ENCODE measurements at regions not wholly inside any gene's neighbourhood (a gene's known extent, or its start where the extent isn't known, plus 50 kb on each side); places are given as distances from the start of the nearest gene placed in this dataset.

GRCh38 chr12:124505001-124505818, 62.2 kb downstream of the NCOR2 start:
- TF ChIP-seq CTCF (conservative IDR thresholded peaks at IDR 0.05) (no peak), ZFX (IDR thresholded peaks at IDR 0.05) (no peak)

Data from C4-2B (cell line).